ENCODE measurements at regions not wholly inside any gene's neighbourhood (a gene's known extent, or its start where the extent isn't known, plus 50 kb on each side); places are given as distances from the start of the nearest gene placed in this dataset.

GRCh38 chr4:103372002-103372558 lies 173.9 kb upstream of the CENPE start:
- TF ChIP-seq MAX (IDR thresholded peaks at IDR 0.05): no peak
- no peak for TF ChIP-seq RAD21 (IDR thresholded peaks at IDR 0.05; ENCODE audit: low read depth)
- TF ChIP-seq REST (IDR thresholded peaks at IDR 0.05; ENCODE audit: low read depth): no peak
- no peak for TF ChIP-seq EP300 (IDR thresholded peaks at IDR 0.05; ENCODE audit: borderline replicate concordance)

Measured in Ishikawa (cell line).